ENCODE measurements at regions not wholly inside any gene's neighbourhood (a gene's known extent, or its start where the extent isn't known, plus 50 kb on each side); places are given as distances from the start of the nearest gene placed in this dataset.

GRCh38 chr16:26777821-26778220 is 288.9 kb upstream of the C16orf82 start:
- TF ChIP-seq CTCF (conservative IDR thresholded peaks at IDR 0.05; ENCODE audit: low read depth, low read length) (no peak), EZH2 (IDR thresholded peaks at IDR 0.05; ENCODE audit: borderline replicate concordance, low read depth, low read length, poor library complexity, severe bottlenecking) (no peak)
